HL-60 (cell line): ENCODE measurements at regions not wholly inside any gene's neighbourhood (a gene's known extent, or its start where the extent isn't known, plus 50 kb on each side); places are given as distances from the start of the nearest gene placed in this dataset.
"Not testable (repeated sequence)": the region's sequence is repeated elsewhere in the genome, so short reads cannot be mapped to it uniquely, and the experiment has no call there.

Experiments used
- DNase-seq, 2 experiments: peaks; one replicate each; pipeline ENCODE4 v3.0.0-alpha.2; 2010 to 2020; ENCODE audit warnings: low read depth in 1 of 2, low spot score in 1 of 2
- H3K27ac ChIP-seq: fragments of 250-450 bp; sonication (Bioruptor Pico); replicated peaks from 2 replicates; pipeline ENCODE4 v1.5.1; 2020; ENCODE audit warnings: mild to moderate bottlenecking, moderate library complexity
- H3K27me3 ChIP-seq: fragments of 250-450 bp; sonication (Bioruptor Pico); 2 replicates; pipeline ENCODE4 v1.5.1; 2021; ENCODE audit warnings: mild to moderate bottlenecking, moderate library complexity; ENCODE audit not compliant: insufficient read depth, poor library complexity, severe bottlenecking
- H3K4me3 ChIP-seq: replicated peaks from 2 replicates; pipeline ENCODE4 v1.5.1; 2011; ENCODE audit warnings: mild to moderate bottlenecking, control low read depth, low read length; ENCODE audit not compliant: insufficient read depth

DNA sequence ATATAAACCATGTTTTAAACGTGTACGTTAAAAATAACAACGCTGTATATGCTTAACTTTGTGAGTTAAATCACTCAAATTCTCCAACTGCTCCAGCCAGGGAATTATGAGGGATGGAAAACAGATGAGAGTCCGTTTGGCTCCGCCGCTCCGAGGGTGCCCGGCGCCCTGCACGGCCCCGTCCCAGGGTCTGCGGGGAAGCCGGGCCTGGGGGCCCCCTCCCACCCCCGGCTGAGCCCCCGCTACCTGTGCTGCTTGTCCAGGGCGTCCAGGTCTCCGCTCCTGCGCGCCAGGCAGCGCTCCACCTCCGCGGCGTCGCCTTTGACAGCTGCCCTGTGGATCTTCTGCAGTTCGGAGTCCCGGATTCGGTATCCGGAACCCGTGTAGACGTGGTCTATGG, 415.5 kb downstream of the FOXD4L4 start:
- not testable (repeated sequence) for H3K4me3 ChIP-seq, H3K27me3 ChIP-seq, H3K27ac ChIP-seq, DNase-seq

DNA sequence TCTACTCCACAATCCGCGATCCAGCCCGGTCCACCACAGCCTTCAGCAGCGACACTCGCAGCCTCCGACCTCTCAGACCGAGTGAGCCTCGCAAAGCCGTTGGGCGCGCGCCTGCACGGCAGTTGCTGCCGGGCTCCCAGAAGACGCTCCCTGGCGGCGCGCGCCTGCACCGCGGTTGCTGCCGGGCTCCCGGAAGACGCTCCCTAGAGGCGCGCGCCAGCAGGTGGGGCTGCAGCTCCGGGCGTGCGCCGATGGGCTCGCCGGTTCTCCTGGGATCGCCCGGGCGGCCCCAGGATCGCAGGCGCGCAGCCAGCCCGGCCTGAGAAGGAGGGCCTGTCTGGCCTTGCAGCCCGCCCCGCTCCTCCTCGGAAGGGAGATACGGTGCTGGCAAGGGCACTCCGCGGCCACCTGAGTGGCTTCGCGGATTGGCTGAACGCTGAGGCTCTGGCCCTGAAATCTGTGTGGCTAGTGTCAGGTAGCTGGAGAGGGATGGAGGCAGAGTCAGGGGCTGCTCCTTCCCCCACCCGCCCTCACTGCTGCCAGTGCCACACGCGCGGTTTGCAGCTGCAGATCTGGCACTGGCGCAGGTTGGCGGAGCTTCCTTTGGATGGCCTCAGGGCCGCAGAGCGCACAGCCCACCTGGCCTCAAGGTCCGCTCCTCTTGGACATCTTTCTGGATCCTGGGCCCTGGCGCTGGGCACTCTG, 416.2 kb downstream of the FOXD4L4 start:
- H3K27ac ChIP-seq, H3K27me3 ChIP-seq: not testable (repeated sequence)
- peak overlapping the region; percentile 14; the same call in 1 of the 2 replicates for H3K4me3 ChIP-seq
- DNase-seq, result peak; percentile 1 to 19

DNA sequence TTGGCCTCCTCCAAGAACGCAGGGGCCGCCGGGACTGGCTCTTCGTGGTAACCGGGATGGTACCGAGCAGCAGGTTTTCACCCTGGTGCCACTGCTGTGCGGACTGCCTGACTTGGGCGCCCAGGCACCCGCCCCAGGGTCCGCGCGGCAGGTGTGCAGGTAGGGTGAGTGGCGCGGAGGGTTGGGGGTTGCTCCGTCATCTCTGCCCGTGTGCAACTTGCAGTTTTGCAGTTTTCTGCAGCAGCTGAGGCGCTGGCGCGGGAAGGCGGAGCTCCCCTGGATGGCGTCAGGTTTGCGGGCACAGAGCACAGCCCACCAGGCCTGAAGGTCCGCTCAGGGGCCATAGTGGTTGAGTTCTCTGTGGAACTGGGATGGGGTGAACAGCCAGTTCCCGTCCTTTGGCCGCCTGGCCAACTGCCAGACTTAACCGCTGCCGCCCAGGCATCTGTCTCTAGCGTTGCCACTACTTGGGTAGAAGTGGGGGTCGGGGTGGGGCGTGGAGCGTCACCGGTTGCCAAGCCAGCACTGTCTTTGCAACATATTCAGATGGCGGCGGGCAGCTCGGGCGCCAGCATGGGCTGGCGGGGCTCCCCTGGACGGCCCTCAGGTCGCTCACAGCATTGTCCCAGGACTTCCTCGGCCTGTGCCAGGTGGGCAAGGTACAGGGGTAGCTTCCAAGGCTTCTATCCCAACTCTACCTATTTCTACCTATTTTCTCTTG, 417.2 kb downstream of the FOXD4L4 start:
- H3K4me3 ChIP-seq, DNase-seq, H3K27ac ChIP-seq: not testable (repeated sequence)

DNA sequence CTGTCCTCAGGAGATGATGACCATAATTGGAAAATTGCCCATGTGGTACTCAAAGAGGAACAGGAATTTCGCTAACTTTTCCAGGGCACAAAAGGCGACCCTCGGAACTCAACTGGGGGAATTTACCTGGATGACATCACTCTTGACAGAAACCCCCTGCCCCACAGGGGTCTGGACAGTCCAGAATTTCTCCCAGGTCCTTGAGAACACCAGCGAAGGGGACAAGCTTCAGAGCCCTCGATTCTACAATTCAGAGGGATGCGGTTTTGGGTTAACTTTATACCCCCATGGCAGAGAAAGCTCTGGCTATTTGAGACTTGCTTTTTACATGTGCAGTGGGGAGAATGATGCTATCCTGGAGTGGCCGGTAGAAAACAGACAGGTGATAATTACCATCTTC, 445.4 kb downstream of the FOXD4L4 start:
- not testable (repeated sequence) for H3K27ac ChIP-seq, H3K27me3 ChIP-seq, H3K4me3 ChIP-seq, DNase-seq

More for the DNA sequence above, 417.2 kb downstream of the FOXD4L4 start:
- not testable (repeated sequence) for H3K27me3 ChIP-seq

DNA sequence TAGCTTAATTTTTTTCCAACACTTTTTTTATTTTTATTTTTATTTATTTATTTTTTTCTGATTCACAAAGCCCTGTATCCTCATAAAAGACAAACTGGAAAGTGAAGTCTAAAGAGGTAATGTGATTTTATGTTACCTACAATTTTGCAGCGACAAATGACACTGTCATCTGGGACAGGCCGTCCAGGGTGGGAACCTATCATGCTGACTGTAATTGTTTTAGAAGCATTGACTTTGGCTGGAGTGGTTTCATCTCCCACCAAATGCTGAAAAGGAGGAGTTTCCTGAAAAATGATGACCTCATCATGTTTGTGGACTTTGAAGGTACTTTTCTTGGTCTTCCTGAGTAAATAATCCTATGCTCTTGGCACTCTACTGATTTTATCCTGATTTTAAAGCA, 446.7 kb downstream of the FOXD4L4 start:
- not testable (repeated sequence) for H3K27me3 ChIP-seq, DNase-seq, H3K4me3 ChIP-seq, H3K27ac ChIP-seq

DNA sequence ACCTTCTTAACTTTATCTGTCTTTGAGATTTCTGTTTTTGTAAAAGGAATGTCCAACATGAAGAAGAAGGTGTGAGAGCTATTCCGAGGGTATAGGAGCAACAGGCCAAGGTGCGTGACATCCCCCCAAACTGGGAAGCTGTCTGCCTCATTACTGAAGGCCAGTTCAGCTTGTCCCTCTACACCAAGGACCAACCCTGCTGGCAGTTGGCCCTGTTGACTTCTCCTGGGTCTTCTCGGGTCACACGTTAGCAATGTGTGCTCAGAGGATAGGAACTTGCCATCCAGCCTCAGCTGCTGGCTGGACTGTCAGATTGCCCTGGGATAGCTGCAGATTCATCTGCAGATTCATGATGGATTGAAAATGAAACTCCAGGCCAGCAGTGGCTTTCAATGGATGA, 460.3 kb downstream of the FOXD4L4 start:
- not testable (repeated sequence) for H3K27me3 ChIP-seq, DNase-seq, H3K27ac ChIP-seq, H3K4me3 ChIP-seq

DNA sequence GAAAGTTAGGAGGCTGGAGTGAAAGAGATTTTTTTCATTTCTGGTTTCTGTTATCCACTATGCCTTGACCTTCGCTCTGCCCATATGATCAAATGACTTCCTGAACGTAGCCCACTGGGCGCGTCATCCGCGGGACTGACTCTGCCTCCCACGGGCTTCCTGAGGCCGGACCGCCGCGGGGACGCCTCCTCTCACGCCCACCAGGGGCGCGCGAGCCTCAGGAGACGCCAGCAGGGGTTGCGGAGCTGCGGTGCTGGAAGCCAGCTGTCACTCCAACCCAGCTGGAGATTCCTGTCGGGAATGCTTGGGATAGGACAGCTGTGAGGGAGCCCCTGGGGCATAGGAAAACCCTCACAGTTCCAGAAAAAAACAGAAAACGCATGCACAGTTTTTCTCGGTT, 461.5 kb downstream of the FOXD4L4 start:
- not testable (repeated sequence) for DNase-seq, H3K27me3 ChIP-seq, H3K27ac ChIP-seq, H3K4me3 ChIP-seq

DNA sequence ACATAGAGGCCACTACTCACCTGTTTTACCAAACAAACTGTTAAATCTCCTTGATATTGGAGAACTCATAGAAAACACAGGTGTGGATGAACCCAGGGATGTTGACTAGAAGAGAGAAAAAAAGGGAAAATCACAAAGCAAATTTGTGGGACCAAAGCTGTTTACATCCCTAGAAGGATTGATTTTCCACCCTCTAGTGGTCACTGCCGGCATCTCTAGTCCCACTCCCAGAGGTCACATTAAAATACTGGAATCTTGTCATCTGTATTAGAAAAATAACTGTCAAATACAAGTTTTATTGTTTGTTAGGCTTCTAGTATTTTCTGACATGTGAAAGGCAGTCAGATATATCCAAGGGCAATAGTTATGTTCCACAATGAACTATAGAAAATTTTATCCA, 469.7 kb downstream of the FOXD4L4 start:
- H3K27ac ChIP-seq, DNase-seq, H3K27me3 ChIP-seq, H3K4me3 ChIP-seq: not testable (repeated sequence)

DNA sequence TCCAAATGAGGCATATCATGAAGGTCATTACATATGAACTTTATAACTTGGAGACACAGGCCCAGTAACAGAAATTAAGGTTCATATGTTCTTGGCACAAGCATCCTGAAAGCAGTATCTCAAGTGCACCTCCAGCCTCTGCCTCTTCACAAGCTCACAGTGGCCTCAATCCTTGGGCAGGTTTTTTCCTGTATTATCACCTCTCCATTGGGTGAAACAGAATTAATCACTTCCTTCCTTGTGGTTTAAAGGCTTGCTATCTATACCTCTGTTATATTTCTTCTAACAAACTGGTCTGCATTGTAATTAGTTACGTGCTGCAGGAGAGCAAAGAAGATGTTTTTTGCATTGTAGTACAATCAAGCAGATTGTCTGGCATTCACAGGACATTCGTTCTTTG, 471.0 kb downstream of the FOXD4L4 start:
- H3K4me3 ChIP-seq, DNase-seq, H3K27ac ChIP-seq, H3K27me3 ChIP-seq: not testable (repeated sequence)

DNA sequence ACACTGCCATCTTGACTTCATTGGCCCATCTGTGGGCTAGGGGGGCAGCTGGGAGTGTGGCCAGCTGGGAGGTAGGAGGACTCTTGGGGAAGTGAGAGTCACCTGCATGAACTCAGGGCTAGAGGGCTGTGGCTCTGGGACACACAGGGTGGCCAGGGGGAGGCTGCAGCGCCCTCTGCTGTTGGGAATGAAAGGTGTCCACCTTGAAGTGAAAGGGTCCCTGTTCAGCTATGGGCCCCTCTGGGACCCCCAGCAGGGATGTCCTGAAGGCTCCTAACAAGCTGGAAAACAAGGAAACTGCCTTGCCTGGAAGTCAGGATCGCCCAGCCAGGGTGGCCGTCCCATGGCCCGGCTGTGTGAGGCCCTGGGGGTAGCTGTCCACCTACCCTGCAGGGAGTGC, 507.8 kb downstream of the FOXD4L4 start:
- not testable (repeated sequence) for H3K27ac ChIP-seq, H3K27me3 ChIP-seq, DNase-seq, H3K4me3 ChIP-seq

DNA sequence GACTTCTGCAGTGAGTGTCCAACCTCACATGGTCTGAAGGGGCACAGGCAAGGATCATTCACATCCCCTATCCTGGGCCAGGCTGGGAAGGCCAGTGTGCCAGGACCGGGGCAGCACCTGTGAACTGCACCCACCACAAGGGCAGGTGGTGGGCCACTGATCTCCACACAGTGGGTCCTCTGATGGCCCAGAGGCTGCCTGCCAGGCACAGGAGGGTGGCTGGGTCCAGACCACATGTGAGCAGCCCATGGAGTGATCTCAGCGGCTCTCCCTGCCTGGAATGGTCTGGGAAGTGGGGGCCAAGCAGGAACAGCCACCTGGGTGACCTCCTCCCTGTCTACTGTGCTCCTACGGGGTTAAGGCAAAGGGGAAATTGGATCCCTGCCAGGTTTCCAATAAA, 508.5 kb downstream of the FOXD4L4 start:
- not testable (repeated sequence) for H3K27me3 ChIP-seq

DNA sequence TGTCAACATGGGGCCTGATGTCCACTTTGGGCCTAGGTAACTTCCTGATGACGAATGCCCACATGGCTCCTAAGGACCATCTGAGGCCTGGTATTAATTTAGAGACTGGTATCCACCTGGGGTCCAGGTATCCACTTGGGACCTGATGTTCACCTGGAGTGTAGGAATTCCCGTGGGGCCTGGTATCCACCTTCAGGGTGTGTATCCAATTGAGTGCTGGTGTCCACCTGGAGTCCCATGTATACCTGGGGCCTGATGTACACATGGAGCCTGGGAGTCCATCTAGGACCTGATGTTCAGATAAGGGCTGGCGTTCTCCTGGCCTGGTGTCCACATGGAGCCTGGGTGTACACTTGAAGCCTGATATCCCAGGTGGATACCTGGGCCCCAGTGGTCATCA, 520.6 kb downstream of the FOXD4L4 start:
- not testable (repeated sequence) for H3K27me3 ChIP-seq, H3K27ac ChIP-seq

More for the DNA sequence above, 508.5 kb downstream of the FOXD4L4 start:
- not testable (repeated sequence) for H3K27ac ChIP-seq, H3K4me3 ChIP-seq, DNase-seq

DNA sequence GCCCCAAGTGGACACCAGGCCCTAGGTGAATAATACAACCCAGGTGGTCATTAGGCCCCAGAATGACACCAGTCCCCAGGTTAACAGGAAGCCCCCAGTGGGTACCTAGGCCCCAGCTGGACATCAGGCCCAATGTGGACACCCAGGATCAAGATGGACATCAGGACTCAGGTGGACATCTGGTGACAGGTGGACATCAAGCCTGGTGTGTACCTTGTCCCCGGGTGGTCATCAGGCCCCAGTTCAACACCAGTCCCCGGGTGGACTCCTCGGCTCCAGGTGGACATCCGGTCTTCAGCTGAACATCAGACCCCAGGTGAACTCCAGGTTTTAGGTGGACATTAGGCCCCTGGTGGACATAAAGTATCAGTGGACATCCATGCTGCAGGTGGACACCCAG, 524.6 kb downstream of the FOXD4L4 start:
- H3K4me3 ChIP-seq, DNase-seq, H3K27me3 ChIP-seq, H3K27ac ChIP-seq: not testable (repeated sequence)

More for the DNA sequence above, 520.6 kb downstream of the FOXD4L4 start:
- not testable (repeated sequence) for DNase-seq, H3K4me3 ChIP-seq

DNA sequence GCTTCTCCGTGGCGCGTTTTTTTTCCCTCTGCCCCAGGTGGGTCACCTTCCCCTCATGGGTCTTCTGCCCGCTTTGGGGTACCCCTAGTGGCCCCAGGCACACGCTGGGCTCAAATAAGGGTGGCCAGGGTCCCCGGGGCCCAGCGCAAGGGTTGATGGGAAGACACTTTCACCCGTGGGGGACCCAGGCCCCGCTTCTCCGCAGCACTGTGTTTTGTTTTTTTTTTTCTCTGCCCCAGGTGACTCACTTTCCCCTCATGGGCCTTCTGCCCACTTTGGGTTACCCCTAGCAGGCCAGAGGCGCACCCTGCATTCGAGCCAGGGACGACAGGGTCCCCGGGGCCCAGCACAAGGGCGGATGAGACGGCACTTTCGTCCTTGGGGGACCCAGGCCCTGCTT, 526.7 kb downstream of the FOXD4L4 start:
- H3K27me3 ChIP-seq, H3K27ac ChIP-seq, H3K4me3 ChIP-seq, DNase-seq: not testable (repeated sequence)

DNA sequence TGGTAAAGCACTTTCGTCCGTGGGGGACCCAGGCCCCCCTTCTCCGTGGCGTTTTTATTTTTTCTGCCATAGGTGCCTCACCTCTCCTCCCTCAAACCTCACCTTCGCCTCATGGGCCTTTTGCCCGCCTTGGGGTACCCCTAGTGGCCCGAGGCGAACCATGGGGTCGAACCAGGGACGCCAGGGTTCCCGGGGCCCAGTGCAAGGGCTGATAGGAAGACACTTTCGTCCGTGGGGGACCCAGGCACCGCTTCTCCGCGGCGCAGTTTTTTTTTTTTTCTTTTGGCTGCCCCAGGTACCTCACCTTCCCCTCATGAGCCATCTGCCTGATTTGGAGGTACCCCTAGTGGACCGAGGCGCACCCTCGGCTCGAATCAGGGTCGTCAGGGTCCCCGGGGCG, 527.8 kb downstream of the FOXD4L4 start:
- not testable (repeated sequence) for H3K4me3 ChIP-seq, DNase-seq, H3K27me3 ChIP-seq, H3K27ac ChIP-seq
